DOHH2 (cell line): ENCODE measurements at regions not wholly inside any gene's neighbourhood (a gene's known extent, or its start where the extent isn't known, plus 50 kb on each side); places are given as distances from the start of the nearest gene placed in this dataset.

Experiments
- EZH2phosphoT487 ChIP-seq: fragments of 200-600 bp; sonication (generic); IDR thresholded peaks from 2 replicates; pipeline ENCODE4 v1.6.1; 2017; ENCODE audit warnings: borderline replicate concordance, mild to moderate bottlenecking, antibody characterized with exemption, low read length, moderate library complexity, mixed read lengths
- TF ChIP-seq, protein P1 (sequence below): fragments of 200-600 bp; sonication (generic); IDR thresholded peaks from one replicate; pipeline ENCODE4 v1.5.1; 2014; ENCODE audit warnings: antibody characterized with exemption, mild to moderate bottlenecking, low read depth, low read length; ENCODE audit not compliant: poor library complexity, severe bottlenecking

DNA sequence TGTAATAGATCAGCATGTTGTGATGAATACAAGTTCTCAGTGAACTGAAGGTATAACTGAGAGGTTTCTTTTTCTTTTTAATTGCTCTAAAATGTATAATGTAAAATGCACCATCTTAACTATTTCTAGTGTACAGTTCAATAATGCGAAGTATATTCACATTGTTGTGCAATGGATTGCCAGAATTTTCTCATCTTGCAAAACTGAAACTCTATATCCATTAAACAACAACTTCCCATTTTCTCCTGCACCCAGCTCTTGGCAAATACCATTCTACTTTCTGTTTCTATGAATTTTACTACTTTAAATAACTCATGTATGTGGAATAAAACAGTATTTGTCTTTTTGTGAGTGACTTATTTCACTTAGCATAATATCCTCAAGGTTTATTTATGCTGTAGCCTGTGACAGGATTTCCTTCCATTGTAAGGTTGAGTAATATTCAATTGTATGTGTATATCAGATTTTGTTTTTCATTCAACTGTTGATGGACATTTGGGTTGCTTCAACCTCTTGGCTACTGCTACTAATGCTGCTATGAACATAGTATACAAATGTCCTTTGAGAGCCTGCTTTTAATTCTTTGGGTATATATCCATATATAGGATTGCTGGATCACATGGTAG lies 53.5 kb upstream of the NPFFR2 start:
- TF ChIP-seq, protein P1, sequence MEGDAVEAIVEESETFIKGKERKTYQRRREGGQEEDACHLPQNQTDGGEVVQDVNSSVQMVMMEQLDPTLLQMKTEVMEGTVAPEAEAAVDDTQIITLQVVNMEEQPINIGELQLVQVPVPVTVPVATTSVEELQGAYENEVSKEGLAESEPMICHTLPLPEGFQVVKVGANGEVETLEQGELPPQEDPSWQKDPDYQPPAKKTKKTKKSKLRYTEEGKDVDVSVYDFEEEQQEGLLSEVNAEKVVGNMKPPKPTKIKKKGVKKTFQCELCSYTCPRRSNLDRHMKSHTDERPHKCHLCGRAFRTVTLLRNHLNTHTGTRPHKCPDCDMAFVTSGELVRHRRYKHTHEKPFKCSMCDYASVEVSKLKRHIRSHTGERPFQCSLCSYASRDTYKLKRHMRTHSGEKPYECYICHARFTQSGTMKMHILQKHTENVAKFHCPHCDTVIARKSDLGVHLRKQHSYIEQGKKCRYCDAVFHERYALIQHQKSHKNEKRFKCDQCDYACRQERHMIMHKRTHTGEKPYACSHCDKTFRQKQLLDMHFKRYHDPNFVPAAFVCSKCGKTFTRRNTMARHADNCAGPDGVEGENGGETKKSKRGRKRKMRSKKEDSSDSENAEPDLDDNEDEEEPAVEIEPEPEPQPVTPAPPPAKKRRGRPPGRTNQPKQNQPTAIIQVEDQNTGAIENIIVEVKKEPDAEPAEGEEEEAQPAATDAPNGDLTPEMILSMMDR: no peak
- no peak for TF ChIP-seq EZH2phosphoT487
